ENCODE measurements at regions not wholly inside any gene's neighbourhood (a gene's known extent, or its start where the extent isn't known, plus 50 kb on each side); places are given as distances from the start of the nearest gene placed in this dataset.

DNA sequence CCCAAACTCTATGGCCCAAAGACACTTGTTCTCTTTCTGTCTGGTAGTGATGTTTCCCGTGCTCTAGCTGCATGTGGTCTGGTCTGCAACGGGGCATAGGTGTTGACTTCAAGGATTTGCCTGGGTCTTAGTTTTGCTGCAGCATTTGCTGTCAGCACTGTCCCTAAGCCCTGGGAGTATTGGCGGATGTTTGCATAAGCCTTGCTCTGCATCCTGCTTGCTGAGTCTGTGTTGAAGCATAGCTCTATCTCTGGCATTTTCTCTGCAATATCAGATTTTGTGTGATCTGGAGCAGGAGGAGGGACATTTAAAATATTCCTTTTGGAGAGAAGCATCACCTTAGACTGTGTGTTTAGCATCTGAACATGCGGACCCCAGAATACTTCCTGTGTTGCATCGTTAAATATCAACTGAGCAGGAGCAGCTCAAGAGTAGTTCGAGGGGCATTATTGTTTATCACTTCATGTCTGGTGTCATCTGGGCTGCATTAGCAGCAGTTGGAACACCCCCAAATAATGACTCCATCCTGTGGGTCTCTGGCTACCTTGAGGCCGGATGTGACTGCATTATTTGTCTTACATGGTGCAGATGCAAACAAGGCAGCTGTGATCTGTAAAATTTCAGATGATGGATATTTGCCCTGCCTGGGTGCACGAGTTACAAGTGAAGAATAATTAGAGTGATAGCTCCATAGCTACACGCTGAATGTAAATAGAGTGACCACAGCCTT lies 231.7 kb downstream of the TRIB2 start:
- TF ChIP-seq GATA3 (IDR thresholded peaks at IDR 0.05; ENCODE audit: low read depth, low read length) (no peak), GATA2 (IDR thresholded peaks at IDR 0.05; ENCODE audit: low read depth, low read length) (peak; percentile 38; the same call in 1 of the 2 replicates)

All from SH-SY5Y (cell line).